ENCODE measurements at regions not wholly inside any gene's neighbourhood (a gene's known extent, or its start where the extent isn't known, plus 50 kb on each side); places are given as distances from the start of the nearest gene placed in this dataset.

GRCh38 chr13:53167561-53167960 is 138.9 kb downstream of the OLFM4 start:
- no peaks in the 10 kb centered on the region for H3K4me1 ChIP-seq (ENCODE audit: insufficient read depth)
- H3K27ac ChIP-seq, result no peak overlapping the region
- DNase-seq (ENCODE audit: low spot score), result no peak
- no peak overlapping the region for H2AFZ ChIP-seq
- no peaks in the 10 kb centered on the region for H3K9me3 ChIP-seq (ENCODE audit: low read depth)
- no peak overlapping the region for H3K4me2 ChIP-seq
- no peak overlapping the region for H3K4me3 ChIP-seq
- no peaks in the 10 kb centered on the region for H3K36me3 ChIP-seq (replicated peaks; ENCODE audit: insufficient read depth, low read depth)
- H3K9me2 ChIP-seq (replicated peaks; ENCODE audit: insufficient read depth), result no peaks in the 10 kb centered on the region
- 65% methylated on average over 3 of the region's 3 CpGs for WGBS (ENCODE audit: low lambda C conversion rate, missing lambda C conversion rate)
- H3K79me2 ChIP-seq, result no peaks in the 10 kb centered on the region
- H3K27me3 ChIP-seq, result no peaks in the 10 kb centered on the region
- no peaks in the 10 kb centered on the region for H4K20me1 ChIP-seq (ENCODE audit: insufficient read depth, poor library complexity, severe bottlenecking)
- TF ChIP-seq, protein P1, sequence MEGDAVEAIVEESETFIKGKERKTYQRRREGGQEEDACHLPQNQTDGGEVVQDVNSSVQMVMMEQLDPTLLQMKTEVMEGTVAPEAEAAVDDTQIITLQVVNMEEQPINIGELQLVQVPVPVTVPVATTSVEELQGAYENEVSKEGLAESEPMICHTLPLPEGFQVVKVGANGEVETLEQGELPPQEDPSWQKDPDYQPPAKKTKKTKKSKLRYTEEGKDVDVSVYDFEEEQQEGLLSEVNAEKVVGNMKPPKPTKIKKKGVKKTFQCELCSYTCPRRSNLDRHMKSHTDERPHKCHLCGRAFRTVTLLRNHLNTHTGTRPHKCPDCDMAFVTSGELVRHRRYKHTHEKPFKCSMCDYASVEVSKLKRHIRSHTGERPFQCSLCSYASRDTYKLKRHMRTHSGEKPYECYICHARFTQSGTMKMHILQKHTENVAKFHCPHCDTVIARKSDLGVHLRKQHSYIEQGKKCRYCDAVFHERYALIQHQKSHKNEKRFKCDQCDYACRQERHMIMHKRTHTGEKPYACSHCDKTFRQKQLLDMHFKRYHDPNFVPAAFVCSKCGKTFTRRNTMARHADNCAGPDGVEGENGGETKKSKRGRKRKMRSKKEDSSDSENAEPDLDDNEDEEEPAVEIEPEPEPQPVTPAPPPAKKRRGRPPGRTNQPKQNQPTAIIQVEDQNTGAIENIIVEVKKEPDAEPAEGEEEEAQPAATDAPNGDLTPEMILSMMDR (IDR thresholded peaks at IDR 0.05; ENCODE audit: poor library complexity), result no peak
- TF ChIP-seq EZH2 (IDR thresholded peaks at IDR 0.05; ENCODE audit: borderline replicate concordance) (no peak), EZH2phosphoT487 (IDR thresholded peaks at IDR 0.05; ENCODE audit: low read depth, severe bottlenecking, unreplicated experiment) (no peak)

- H3K9me2 ChIP-seq (replicated peaks; ENCODE audit: insufficient read depth), result no peaks in the 10 kb centered on the region
- no peaks in the 10 kb centered on the region for H3K36me3 ChIP-seq (replicated peaks; ENCODE audit: insufficient read depth, low read depth)
- WGBS (ENCODE audit: low lambda C conversion rate, missing lambda C conversion rate), result 75% methylated on average over 1 of the region's 1 CpG
- no peak overlapping the region for H3K4me3 ChIP-seq
- H3K4me2 ChIP-seq, result no peak overlapping the region
- TF ChIP-seq, protein P1 (IDR thresholded peaks at IDR 0.05; ENCODE audit: poor library complexity), result no peak
- TF ChIP-seq EZH2 (IDR thresholded peaks at IDR 0.05; ENCODE audit: borderline replicate concordance) (no peak), EZH2phosphoT487 (IDR thresholded peaks at IDR 0.05; ENCODE audit: low read depth, severe bottlenecking, unreplicated experiment) (no peak)
- no peak for DNase-seq (ENCODE audit: low spot score)
- no peaks in the 10 kb centered on the region for H4K20me1 ChIP-seq (ENCODE audit: insufficient read depth, poor library complexity, severe bottlenecking)
- H3K9me3 ChIP-seq (ENCODE audit: low read depth), result no peaks in the 10 kb centered on the region
- no peak overlapping the region for H2AFZ ChIP-seq
- no peak overlapping the region for H3K27ac ChIP-seq
- no peaks in the 10 kb centered on the region for H3K79me2 ChIP-seq
- no peaks in the 10 kb centered on the region for H3K4me1 ChIP-seq (ENCODE audit: insufficient read depth)
- no peaks in the 10 kb centered on the region for H3K27me3 ChIP-seq
Observed at GRCh38 chr13:53170910-53171309, 142.3 kb downstream of the OLFM4 start.

DNA sequence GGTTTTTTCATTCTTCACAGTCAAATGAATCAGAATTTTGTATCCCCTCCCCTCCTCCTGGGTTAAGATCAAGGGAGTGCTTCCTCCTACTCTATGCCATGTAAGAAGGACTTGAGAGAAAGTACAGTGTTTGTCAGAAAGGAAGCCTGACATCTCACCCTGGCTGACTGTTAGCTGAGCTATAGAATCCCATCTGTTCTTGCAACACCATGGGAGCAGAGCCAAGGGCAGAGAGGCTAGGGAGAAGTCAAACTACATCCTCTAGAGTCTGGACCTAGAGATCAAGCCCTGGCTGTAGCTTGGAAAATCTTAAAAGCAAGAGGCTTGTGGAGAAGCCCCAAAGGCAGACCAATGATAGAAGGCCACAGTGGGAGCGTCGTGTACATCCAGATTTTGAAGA is 145.9 kb downstream of the OLFM4 start:
- Histone ChIP-seq H4K20me1 (ENCODE audit: insufficient read depth, poor library complexity, severe bottlenecking) (no peaks in the 10 kb centered on the region), H3K9me3 (ENCODE audit: low read depth) (no peaks in the 10 kb centered on the region), H3K27me3 (no peaks in the 10 kb centered on the region), H3K4me3 (no peak overlapping the region), H3K36me3 (replicated peaks; ENCODE audit: insufficient read depth, low read depth) (no peaks in the 10 kb centered on the region), H3K9me2 (replicated peaks; ENCODE audit: insufficient read depth) (no peaks in the 10 kb centered on the region), H3K4me2 (no peak overlapping the region), H2AFZ (no peak overlapping the region), H3K27ac (no peak overlapping the region), H3K79me2 (no peaks in the 10 kb centered on the region), H3K4me1 (ENCODE audit: insufficient read depth) (no peaks in the 10 kb centered on the region)
- TF ChIP-seq, protein P1 (IDR thresholded peaks at IDR 0.05; ENCODE audit: poor library complexity), result no peak
- TF ChIP-seq EZH2 (IDR thresholded peaks at IDR 0.05; ENCODE audit: borderline replicate concordance), result no peak
- peak; percentile 6 for DNase-seq (ENCODE audit: low spot score)
- 97% methylated on average over 2 of the region's 2 CpGs for WGBS (ENCODE audit: low lambda C conversion rate, missing lambda C conversion rate)

DNA sequence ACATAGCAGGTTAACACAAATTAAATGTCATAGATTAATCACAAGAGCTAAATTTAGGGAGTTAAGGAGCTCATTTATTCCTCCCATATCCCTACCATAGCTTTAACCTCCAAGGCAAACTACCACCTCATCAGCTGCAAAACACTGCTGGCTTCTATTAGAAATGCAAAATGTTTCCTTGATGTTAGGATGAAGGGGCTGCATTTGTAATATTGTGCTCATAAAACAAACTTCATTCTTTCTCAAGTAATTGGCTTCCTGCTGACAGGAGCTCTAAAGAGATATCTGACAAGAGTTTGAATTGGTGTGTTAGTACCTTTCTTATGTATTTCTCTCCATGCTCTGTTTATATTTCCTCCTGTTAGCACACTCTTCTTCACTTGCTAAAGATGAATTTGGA is 152.1 kb downstream of the OLFM4 start:
- Histone ChIP-seq H3K4me1 (ENCODE audit: insufficient read depth) (no peaks in the 10 kb centered on the region), H4K20me1 (ENCODE audit: insufficient read depth, poor library complexity, severe bottlenecking) (no peaks in the 10 kb centered on the region), H3K4me2 (no peak overlapping the region), H3K9me3 (ENCODE audit: low read depth) (no peaks in the 10 kb centered on the region), H3K4me3 (no peak overlapping the region), H3K36me3 (replicated peaks; ENCODE audit: insufficient read depth, low read depth) (no peaks in the 10 kb centered on the region), H3K9me2 (replicated peaks; ENCODE audit: insufficient read depth) (no peaks in the 10 kb centered on the region), H2AFZ (no peak overlapping the region), H3K79me2 (no peaks in the 10 kb centered on the region), H3K27me3 (no peaks in the 10 kb centered on the region), H3K27ac (no peak overlapping the region)
- TF ChIP-seq EZH2phosphoT487 (IDR thresholded peaks at IDR 0.05; ENCODE audit: low read depth, severe bottlenecking, unreplicated experiment) (no peak), EZH2 (IDR thresholded peaks at IDR 0.05; ENCODE audit: borderline replicate concordance) (no peak)
- TF ChIP-seq, protein P1 (IDR thresholded peaks at IDR 0.05; ENCODE audit: poor library complexity), result no peak
- no peak for DNase-seq (ENCODE audit: low spot score)
